ENCODE measurements at regions not wholly inside any gene's neighbourhood (a gene's known extent, or its start where the extent isn't known, plus 50 kb on each side); places are given as distances from the start of the nearest gene placed in this dataset.

GRCh38 chr5:98102936-98103335 is 670.5 kb upstream of the RGMB start:
- no peak for DNase-seq (ENCODE audit: low spot score)
- Mint-ChIP-seq H3K9me3 (ENCODE audit: low read depth) (peaks cover under 1% of the 10 kb centered on the region), H3K27ac (ENCODE audit: unreplicated experiment) (no peak overlapping the region), H3K4me3 (ENCODE audit: unreplicated experiment) (no peak overlapping the region), H3K4me1 (ENCODE audit: low read depth) (peaks cover 26% of the 10 kb centered on the region), H3K27me3 (ENCODE audit: low read depth) (no peaks in the 10 kb centered on the region), H3K36me3 (ENCODE audit: low read depth) (no peaks in the 10 kb centered on the region)
- TF ChIP-seq CTCF (IDR thresholded peaks at IDR 0.05): no peak

- Mint-ChIP-seq H3K36me3 (ENCODE audit: low read depth) (no peaks in the 10 kb centered on the region), H3K9me3 (ENCODE audit: low read depth) (no peaks in the 10 kb centered on the region), H3K27ac (ENCODE audit: unreplicated experiment) (no peak overlapping the region), H3K4me1 (ENCODE audit: low read depth) (peaks cover 35% of the 10 kb centered on the region), H3K27me3 (ENCODE audit: low read depth) (no peaks in the 10 kb centered on the region), H3K4me3 (ENCODE audit: unreplicated experiment) (no peak overlapping the region)
- no peak for TF ChIP-seq CTCF (IDR thresholded peaks at IDR 0.05)
- no peak for DNase-seq (ENCODE audit: low spot score)
Observed at GRCh38 chr5:98103807-98104206, 669.7 kb upstream of the RGMB start.

- DNase-seq (ENCODE audit: low spot score): no peak
- Mint-ChIP-seq H3K36me3 (ENCODE audit: low read depth) (no peaks in the 10 kb centered on the region), H3K27ac (ENCODE audit: unreplicated experiment) (no peak overlapping the region), H3K9me3 (ENCODE audit: low read depth) (no peaks in the 10 kb centered on the region), H3K27me3 (ENCODE audit: low read depth) (no peaks in the 10 kb centered on the region), H3K4me1 (ENCODE audit: low read depth) (peaks cover 43% of the 10 kb centered on the region), H3K4me3 (ENCODE audit: unreplicated experiment) (no peak overlapping the region)
- TF ChIP-seq CTCF (IDR thresholded peaks at IDR 0.05): no peak
Observed at GRCh38 chr5:98104454-98105188, 668.8 kb upstream of the RGMB start.

- no peak for TF ChIP-seq CTCF (IDR thresholded peaks at IDR 0.05)
- Mint-ChIP-seq H3K27ac (ENCODE audit: unreplicated experiment) (no peak overlapping the region), H3K4me1 (ENCODE audit: low read depth) (peaks cover 53% of the 10 kb centered on the region), H3K9me3 (ENCODE audit: low read depth) (no peaks in the 10 kb centered on the region), H3K36me3 (ENCODE audit: low read depth) (no peaks in the 10 kb centered on the region), H3K4me3 (ENCODE audit: unreplicated experiment) (no peak overlapping the region), H3K27me3 (ENCODE audit: low read depth) (no peaks in the 10 kb centered on the region)
- no peak for DNase-seq (ENCODE audit: low spot score)
Observed at GRCh38 chr5:98105681-98106080, 667.8 kb upstream of the RGMB start.

GRCh38 chr5:98106116-98107031 is 667.1 kb upstream of the RGMB start:
- H3K4me3 Mint-ChIP-seq (ENCODE audit: unreplicated experiment): no peak overlapping the region
- no peak for DNase-seq (ENCODE audit: low spot score)
- peaks cover 53% of the 10 kb centered on the region for H3K4me1 Mint-ChIP-seq (ENCODE audit: low read depth)
- no peaks in the 10 kb centered on the region for H3K9me3 Mint-ChIP-seq (ENCODE audit: low read depth)
- no peaks in the 10 kb centered on the region for H3K36me3 Mint-ChIP-seq (ENCODE audit: low read depth)
- no peak for TF ChIP-seq CTCF (IDR thresholded peaks at IDR 0.05)
- H3K27ac Mint-ChIP-seq (ENCODE audit: unreplicated experiment): peak overlapping the region; percentile 60
- no peaks in the 10 kb centered on the region for H3K27me3 Mint-ChIP-seq (ENCODE audit: low read depth)

All from chondrocyte (in vitro differentiated cells).